HG02623 (cell line): ENCODE measurements at regions not wholly inside any gene's neighbourhood (a gene's known extent, or its start where the extent isn't known, plus 50 kb on each side); places are given as distances from the start of the nearest gene placed in this dataset.

ENCODE experiments used
- ATAC-seq: cut with Tn5 transposase; IDR thresholded peaks from one replicate; pipeline ENCODE4 v1.9.1; 2021; ENCODE audit warnings: moderate library complexity; ENCODE audit not compliant: unreplicated experiment

- no peak for ATAC-seq
Observed at GRCh38 chr7:131197920-131198615, 129.6 kb upstream of the MKLN1 start.

DNA sequence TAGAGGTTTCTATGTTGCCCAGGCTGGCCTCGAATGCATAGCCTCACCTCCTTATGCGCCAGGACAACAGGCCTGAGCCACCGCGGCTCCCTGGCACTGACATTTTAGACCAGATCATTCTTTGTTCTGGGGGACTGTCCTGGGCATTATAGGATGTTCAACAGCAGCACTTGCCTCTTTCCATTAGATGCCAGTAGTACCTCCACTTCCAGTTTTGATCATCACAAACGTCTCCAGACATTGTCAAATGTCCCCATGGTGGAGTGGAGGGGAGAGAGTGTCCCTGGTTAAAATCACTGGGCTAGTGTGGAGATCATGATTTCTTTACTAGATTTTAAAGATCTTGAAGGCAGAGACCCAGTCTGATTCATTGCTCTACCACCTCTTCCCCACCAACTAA, 125.2 kb upstream of the MKLN1 start:
- no peak for ATAC-seq

DNA sequence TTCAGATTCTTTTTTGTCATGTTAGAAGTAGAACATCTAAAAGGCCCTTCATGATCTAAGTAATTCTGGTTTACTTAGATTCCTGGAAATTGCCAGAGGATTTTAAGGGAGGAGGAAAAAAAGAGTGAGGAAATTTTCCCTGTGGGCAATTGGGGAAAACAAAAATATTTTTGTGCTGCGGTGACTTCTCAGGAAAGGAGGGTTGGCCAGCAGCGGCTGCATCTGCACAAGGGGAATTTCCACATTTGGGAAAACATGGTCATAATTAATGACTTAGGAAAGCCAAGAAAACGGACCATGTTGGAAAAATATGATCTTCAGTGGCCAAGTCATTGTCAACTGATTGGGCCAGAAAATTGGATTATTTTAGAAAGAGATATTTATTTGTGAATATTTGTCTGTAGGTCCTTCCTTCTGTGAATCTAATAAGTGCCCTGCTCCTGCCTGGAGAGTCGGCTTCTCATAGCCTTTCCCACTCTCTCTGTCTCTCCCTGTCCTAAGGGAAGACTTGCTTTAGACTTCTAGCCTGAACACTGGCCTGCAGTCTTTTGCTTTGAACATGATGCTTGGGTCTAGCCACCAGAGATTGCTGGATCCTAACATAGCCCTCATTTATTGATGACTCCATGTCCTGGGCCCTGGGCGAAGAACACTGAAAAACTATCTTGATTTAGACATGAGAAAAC, 124.2 kb upstream of the MKLN1 start:
- no peak for ATAC-seq

GRCh38 chr7:131208777-131209176, 118.9 kb upstream of the MKLN1 start:
- no peak for ATAC-seq

- no peak for ATAC-seq
Observed at GRCh38 chr7:131210618-131211017, 117.1 kb upstream of the MKLN1 start.

DNA sequence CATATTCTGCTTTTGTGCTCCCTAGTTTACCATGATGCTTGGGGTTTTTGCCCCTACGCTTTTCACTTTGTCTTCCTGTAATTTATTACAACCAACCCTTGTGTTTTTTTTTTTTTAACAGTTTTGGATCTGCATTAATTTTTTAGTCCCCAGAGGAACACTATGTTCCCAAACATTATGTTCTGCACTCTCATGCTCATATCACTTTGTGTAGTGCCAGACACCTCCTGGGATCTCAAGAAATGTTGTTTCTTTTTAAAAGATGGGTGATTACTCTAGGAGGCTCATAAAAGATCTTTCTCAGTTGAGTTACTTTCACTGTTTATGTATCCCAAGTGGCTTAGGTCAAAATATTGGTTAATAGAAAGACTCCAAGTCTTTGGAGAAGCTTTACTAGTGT, 116.2 kb upstream of the MKLN1 start:
- no peak for ATAC-seq

DNA sequence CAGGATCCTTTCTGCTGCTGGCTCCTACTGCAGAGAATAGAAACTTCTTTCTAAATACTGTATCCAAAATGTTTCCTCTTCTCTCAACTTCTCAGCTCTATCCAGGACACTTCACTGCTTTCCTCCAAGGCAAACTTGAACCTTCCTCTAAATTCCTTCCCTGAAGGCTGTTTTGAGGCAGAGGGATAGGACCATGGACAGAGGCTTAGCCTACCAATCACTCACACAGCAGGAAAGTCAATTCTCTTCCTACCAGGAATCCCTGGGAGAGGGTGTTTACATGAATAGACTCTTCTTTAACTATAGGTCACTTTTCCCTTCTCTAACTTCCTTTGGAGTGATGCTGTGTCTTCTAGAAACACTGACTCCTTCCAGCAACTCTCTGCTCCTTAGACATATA, 115.6 kb upstream of the MKLN1 start:
- ATAC-seq, result no peak

DNA sequence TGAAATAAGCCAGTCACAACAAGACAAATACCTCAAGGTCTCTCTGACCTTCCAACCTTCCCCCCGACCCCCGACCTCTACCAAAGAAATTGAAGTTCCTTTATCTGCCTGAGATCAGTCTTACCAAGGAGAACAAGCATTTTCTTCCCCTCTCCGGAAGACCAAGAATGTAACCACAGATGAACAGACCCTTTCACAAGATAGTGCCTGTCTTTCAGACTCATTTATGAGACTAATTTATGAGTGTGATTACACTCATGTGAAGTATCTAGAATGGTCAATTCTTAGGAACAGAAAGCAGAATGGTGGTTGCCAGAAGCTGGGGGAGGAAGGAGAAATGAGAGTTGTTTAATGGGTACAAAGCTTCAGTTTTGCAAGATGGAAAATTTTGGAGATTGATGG, 108.9 kb upstream of the MKLN1 start:
- ATAC-seq, result peak; percentile 46

GRCh38 chr7:131219312-131220041, 108.2 kb upstream of the MKLN1 start:
- ATAC-seq, result peak; percentile 43

DNA sequence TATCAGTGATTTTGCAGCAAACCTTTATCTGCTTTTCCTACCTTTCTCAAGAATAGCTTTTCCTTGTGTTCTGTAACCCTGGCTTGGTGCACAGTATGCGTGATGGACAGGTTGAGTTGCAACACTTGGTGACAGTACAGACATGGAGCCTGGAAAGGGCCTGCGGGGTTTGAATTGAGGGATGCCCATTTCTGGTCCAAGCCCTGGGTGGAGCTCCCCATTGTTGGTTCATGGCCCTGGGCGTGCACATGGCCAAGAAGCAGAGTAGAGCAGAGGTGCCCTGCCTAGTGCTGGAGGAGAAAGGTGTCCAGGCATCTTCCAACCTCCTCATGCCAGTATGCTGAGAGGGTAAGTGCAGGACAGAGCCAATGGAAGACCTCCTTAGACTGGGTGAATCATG, 106.6 kb upstream of the MKLN1 start:
- ATAC-seq, result no peak

- ATAC-seq, result no peak
Observed at GRCh38 chr7:131222171-131222570, 105.5 kb upstream of the MKLN1 start.

- ATAC-seq, result no peak
Observed at GRCh38 chr7:131223151-131223550, 104.5 kb upstream of the MKLN1 start.

DNA sequence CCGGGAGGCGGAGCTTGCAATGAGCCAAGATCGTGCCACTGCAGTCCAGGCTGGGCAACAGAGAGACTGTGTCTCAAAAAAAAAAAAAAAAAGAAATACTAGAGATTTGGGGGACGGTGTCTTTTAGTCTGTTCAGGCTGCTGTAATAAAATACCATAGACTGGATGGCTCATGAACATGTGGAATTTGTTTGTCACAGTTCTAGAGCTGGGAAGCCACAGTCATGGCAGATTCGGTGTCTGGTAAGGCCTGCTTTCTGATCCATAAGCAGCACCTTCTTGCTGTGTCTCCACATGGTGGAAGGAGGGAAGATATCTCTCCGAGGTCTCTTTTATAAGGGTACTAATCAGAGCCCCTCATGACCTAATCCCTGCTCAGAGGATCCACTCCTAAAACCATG, 102.7 kb upstream of the MKLN1 start:
- no peak for ATAC-seq

- ATAC-seq, result no peak
Observed at GRCh38 chr7:131225619-131226513, 101.8 kb upstream of the MKLN1 start.

DNA sequence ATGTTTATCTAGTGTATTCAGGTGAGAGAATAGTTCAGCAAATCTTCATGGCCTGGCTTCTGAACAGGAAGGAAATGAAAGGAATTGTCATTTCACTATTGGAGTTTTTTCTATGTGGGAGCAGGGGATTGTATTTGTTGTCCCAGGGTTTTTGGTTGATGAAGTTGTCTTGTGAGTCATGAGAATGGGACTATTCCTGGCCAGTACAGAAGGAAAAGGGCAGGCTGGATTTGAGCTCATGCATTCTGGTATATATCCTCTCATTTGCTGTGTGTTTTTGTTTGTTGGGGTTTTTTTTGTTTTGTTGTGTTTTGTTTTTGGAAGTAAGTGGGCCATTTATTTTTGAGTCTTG, 101.2 kb upstream of the MKLN1 start:
- ATAC-seq, result no peak

- peak; percentile 73 for ATAC-seq
Observed at GRCh38 chr7:131231381-131232220, 96.1 kb upstream of the MKLN1 start.

DNA sequence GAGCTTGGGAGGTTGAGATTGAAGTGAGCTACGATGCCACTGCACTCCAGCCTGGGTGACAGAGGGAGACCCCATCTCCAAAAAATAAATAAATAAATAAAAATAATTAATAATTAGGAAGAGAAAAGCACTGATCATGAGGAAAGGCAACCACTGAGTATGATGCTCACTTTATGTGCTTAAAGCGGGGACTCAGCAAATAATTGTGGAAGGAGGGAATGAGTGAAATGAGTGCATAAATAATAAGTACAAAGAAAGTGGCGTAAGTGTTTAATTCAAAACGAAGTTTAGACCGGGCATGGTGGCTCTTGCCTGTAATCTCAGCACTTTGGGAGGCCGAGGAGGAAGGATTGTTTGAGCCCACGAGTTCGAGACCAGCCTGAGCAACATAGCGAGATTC, 94.9 kb upstream of the MKLN1 start:
- no peak for ATAC-seq

GRCh38 chr7:131233193-131233592, 94.5 kb upstream of the MKLN1 start:
- no peak for ATAC-seq

GRCh38 chr7:131234719-131235488, 92.8 kb upstream of the MKLN1 start:
- ATAC-seq, result no peak
